ENCODE measurements at regions not wholly inside any gene's neighbourhood (a gene's known extent, or its start where the extent isn't known, plus 50 kb on each side); places are given as distances from the start of the nearest gene placed in this dataset.

DNA sequence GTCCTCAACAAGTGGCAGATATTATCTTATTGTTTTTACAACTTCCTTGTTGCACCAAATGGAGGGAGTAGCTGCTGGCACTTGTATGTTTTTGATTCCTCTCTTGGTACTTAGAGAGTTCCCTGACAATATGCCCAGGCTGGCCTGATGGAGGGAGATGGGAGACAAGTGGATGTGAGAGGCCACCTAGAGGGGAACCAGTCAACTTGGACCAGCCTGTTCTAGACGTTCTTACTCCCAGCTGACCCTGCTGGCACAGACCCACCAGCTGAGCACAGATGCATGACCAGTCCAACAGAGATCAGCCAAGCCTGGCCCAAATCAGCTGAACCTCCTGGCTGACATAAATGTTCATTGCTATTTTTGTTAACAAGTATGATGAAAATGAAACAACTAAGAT is 60.9 kb upstream of the GDNF start:
- DNase-seq, result no peak

DNA sequence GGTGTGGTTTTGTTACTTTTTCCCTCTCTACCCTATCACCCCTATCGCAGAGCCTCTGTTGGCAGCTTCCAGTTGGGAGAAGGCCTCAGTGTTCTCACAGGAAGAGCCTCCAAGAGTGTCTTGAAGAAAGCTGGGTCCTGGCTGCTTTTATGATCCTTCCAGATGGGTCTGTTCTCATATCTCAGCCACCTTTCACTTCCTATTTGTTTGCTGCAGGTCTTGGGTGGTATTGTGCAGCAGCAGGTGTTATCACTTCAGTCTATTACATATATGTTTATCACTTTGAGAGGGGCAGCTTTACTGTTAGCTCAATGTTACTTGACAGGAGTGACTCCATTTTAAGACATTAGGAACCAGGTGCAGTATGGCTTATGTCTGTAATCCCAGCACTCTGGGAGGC is 59.2 kb upstream of the GDNF start:
- no peak for DNase-seq

GRCh38 chr5:37896159-37896558 is 56.3 kb upstream of the GDNF start:
- no peak for DNase-seq

- no peak for DNase-seq
Observed at GRCh38 chr5:37893434-37894134, 53.7 kb upstream of the GDNF start.

- no peak for DNase-seq
Observed at GRCh38 chr5:37892586-37892985, 52.7 kb upstream of the GDNF start.

- DNase-seq, result no peak
Observed at GRCh38 chr5:37891832-37892231, 52.0 kb upstream of the GDNF start.

DNA sequence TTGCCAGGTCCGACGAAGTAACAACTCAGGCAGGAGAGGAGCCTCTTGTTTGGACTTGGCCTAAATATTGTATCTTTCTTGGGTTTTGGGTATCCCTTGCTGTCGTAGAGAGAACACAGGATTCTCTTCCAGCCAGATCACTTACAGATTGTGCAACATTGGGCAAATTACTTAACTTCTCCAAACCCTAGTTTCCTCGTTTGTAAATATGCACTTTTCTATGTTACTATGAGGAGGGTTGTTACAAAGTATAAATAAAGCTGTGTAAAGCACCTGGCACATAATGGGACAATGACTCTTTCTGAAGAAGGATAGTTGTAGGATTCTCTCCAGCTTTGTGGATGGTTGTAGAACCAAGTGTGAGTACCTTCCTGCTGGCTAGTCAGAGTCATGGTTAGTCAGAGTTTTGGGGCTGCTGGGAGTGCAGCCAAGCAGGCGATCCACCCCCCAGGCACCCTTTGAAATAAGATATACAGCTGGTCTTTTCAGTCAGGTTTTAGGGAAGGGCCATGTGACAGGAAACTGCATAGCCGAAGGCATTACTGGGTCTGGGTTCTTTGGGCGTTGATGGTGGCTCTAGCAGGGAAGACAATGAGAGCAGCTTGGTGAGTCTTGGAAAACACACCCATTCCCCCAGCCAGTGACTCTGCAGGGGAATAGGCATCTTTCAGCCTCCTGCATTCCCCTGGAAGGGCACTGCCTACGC is 49.9 kb upstream of the GDNF start:
- DNase-seq, result no peak
